Endothelial cell (in vitro differentiated cells): ENCODE measurements at regions not wholly inside any gene's neighbourhood (a gene's known extent, or its start where the extent isn't known, plus 50 kb on each side); places are given as distances from the start of the nearest gene placed in this dataset.

Experiments
- DNase-seq: peaks from one replicate; pipeline ENCODE4 v3.0.0; 2021; ENCODE audit warnings: low spot score
- H3K27ac Mint-ChIP-seq: one replicate; pipeline ENCODE4 v1.8.0; 2021; ENCODE audit warnings: mixed read lengths, inconsistent platforms; ENCODE audit not compliant: unreplicated experiment
- H3K27me3 Mint-ChIP-seq: one replicate; pipeline ENCODE4 v1.8.0; 2021; ENCODE audit warnings: mild to moderate bottlenecking, moderate library complexity, mixed read lengths, inconsistent platforms; ENCODE audit not compliant: unreplicated experiment
- H3K36me3 Mint-ChIP-seq: one replicate; pipeline ENCODE4 v1.8.0; 2021; ENCODE audit warnings: mild to moderate bottlenecking, low read depth, mixed read lengths, inconsistent platforms; ENCODE audit not compliant: unreplicated experiment
- H3K4me1 Mint-ChIP-seq: one replicate; pipeline ENCODE4 v1.8.0; 2021; ENCODE audit warnings: mild to moderate bottlenecking, mixed read lengths, inconsistent platforms; ENCODE audit not compliant: unreplicated experiment
- H3K4me3 Mint-ChIP-seq: one replicate; pipeline ENCODE4 v1.8.0; 2021; ENCODE audit warnings: mild to moderate bottlenecking, mixed read lengths, inconsistent platforms; ENCODE audit not compliant: unreplicated experiment
- H3K9me3 Mint-ChIP-seq: one replicate; pipeline ENCODE4 v1.8.0; 2021; ENCODE audit warnings: mixed read lengths, inconsistent platforms; ENCODE audit not compliant: unreplicated experiment
- TF ChIP-seq, protein P1 (sequence below): fragments of 200-600 bp; sonication (generic); IDR thresholded peaks from one replicate; pipeline ENCODE4 v1.5.0; 2021; ENCODE audit warnings: antibody characterized with exemption; ENCODE audit not compliant: unreplicated experiment

DNA sequence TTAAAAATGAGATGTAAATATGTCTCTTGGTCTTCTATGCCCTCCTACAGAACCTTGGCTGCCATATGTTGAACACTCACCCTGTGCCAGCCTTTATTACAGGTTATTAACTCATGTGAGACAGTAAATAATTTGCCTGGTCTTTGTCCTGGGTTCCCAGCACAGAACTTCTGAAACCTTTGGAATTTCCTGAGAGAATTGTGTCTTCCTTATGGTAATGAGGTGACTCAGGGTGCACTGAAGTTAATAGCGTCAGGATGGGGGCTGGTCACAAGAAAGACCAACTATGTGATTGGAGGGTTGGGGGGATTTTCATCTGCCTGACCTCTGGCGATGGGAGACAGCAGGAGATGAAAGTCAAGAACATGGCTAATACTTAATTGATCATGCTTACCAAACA is 289.8 kb upstream of the STS start:
- Mint-ChIP-seq H3K4me3 (no peak overlapping the region), H3K36me3 (no peaks in the 10 kb centered on the region), H3K27me3 (no peaks in the 10 kb centered on the region), H3K9me3 (no peaks in the 10 kb centered on the region), H3K4me1 (no peaks in the 10 kb centered on the region), H3K27ac (no peak overlapping the region)
- no peak for DNase-seq
- TF ChIP-seq, protein P1, sequence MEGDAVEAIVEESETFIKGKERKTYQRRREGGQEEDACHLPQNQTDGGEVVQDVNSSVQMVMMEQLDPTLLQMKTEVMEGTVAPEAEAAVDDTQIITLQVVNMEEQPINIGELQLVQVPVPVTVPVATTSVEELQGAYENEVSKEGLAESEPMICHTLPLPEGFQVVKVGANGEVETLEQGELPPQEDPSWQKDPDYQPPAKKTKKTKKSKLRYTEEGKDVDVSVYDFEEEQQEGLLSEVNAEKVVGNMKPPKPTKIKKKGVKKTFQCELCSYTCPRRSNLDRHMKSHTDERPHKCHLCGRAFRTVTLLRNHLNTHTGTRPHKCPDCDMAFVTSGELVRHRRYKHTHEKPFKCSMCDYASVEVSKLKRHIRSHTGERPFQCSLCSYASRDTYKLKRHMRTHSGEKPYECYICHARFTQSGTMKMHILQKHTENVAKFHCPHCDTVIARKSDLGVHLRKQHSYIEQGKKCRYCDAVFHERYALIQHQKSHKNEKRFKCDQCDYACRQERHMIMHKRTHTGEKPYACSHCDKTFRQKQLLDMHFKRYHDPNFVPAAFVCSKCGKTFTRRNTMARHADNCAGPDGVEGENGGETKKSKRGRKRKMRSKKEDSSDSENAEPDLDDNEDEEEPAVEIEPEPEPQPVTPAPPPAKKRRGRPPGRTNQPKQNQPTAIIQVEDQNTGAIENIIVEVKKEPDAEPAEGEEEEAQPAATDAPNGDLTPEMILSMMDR = no peak

DNA sequence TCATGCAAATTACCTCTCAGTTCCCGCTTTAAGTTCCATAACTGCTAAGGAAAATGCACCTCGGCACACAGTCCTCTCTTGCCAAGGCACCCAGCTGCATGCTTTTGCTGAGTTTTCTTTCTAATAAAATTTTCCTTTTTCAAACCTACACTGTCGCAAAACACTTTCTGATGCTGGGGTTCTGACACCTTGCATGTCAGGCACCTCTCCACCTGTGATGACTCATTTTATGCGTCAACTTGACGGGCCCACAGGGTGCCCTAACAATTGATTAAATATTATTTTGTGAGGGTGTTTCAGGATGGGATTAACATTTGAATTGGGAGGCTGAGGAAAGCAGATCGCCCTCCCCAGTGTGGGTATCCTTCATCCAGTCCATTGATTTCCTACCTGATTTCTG is 291.0 kb upstream of the STS start:
- Mint-ChIP-seq H3K9me3 (no peaks in the 10 kb centered on the region), H3K4me3 (no peak overlapping the region), H3K36me3 (no peaks in the 10 kb centered on the region), H3K4me1 (no peaks in the 10 kb centered on the region), H3K27ac (no peak overlapping the region), H3K27me3 (no peaks in the 10 kb centered on the region)
- TF ChIP-seq, protein P1 = no peak
- no peak for DNase-seq

DNA sequence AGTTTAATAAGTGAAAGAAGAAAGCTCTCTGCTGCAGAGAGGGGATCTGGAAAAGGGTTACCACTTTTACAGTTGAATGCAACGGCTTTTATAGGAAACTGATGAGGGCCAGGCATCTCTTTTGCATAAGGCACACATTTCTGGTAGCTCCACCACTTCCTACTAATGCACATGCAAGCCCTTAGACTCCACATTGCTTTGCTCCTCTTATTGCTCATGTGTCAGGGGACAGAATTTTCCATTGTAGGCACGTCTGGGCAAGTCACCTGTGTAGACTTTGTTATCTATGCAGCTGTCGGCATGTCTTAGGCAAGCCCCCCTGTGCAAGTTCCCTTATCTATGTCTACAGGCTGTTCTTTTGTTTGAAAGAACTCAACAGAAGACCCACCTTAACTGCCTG is 294.6 kb upstream of the STS start:
- Mint-ChIP-seq H3K27ac (no peak overlapping the region), H3K9me3 (no peaks in the 10 kb centered on the region), H3K4me1 (no peaks in the 10 kb centered on the region), H3K36me3 (peaks cover 3% of the 10 kb centered on the region), H3K27me3 (no peaks in the 10 kb centered on the region), H3K4me3 (no peak overlapping the region)
- DNase-seq = no peak
- TF ChIP-seq, protein P1 = no peak

GRCh38 chrX:6852121-6852520 is 295.4 kb upstream of the STS start:
- H3K27ac Mint-ChIP-seq = no peak overlapping the region
- TF ChIP-seq, protein P1 = no peak

DNA sequence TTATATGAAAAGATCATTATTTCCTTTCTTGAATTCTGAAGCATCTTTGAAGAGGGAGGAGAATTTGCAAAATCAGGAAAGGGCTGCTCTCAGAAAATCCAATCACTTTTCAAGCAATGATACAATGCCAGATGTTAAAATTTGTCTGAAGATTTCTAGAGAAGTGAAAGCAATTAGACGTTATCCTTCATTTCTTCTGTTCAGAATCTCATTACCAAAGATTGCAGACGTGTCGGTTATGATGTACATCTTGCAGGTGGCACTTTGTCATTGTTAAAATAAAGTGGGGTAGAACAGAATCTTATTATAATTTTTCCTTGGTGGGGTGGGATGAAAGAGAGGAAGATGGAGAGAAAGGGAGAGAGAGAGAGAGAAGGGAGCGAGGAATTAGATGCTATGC is 296.4 kb upstream of the STS start:
- no peak overlapping the region for H3K27ac Mint-ChIP-seq
- H3K27me3 Mint-ChIP-seq = no peaks in the 10 kb centered on the region
- no peak overlapping the region for H3K4me3 Mint-ChIP-seq
- H3K9me3 Mint-ChIP-seq = no peaks in the 10 kb centered on the region
- H3K36me3 Mint-ChIP-seq = peaks cover 3% of the 10 kb centered on the region
- TF ChIP-seq, protein P1 = no peak
- H3K4me1 Mint-ChIP-seq = no peaks in the 10 kb centered on the region
- DNase-seq = no peak

More at GRCh38 chrX:6852121-6852520, 295.4 kb upstream of the STS start:
- DNase-seq = no peak
- Mint-ChIP-seq H3K4me1 (no peaks in the 10 kb centered on the region), H3K4me3 (no peak overlapping the region), H3K9me3 (no peaks in the 10 kb centered on the region), H3K27me3 (no peaks in the 10 kb centered on the region), H3K36me3 (peaks cover 3% of the 10 kb centered on the region)
